HL-60/S4 (cell line): ENCODE measurements at regions not wholly inside any gene's neighbourhood (a gene's known extent, or its start where the extent isn't known, plus 50 kb on each side); places are given as distances from the start of the nearest gene placed in this dataset.

Experiments used
- in situ Hi-C: fragments of 300-500 bp; cut with MboI; formaldehyde crosslinking; loops from 2 replicates; pipeline ENCODE4 v1.14.3; 2022; ENCODE audit warnings: low sequenced_read_pairs

DNA sequence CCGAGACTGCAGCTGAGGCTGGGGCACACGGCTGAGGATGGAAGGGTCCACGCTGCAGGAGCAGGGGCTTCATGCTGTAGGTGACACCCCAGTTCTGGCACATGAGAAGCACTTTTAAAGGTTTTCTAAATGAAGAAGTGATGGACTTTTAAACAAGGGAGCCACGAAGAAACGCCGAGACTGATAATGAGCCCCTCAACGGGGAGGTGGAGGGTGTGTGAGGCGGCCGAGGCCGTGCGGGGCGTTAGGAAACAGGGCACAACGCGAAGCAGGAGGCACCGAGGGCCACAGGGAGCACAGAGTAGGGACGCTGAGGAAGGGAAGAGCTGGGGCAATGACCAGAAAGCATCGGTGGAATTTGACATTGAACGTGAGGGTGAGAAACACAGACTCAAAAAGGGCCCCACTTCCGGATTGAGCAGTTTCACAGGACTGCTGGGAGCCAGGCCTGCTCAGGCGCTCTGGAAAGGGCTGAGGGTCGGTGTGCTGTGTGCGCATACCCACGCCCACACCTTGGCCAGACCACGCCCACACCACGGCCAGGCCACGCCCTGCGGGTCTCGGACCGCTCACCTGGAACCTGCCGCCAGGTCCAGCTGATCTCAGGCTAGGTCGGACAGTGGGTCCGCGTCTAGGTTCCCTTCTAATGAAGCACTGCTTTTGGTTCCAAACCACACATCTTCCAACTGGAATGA is 115.7 kb downstream of the GYPC start:
- in situ Hi-C loops: loop anchor here (25.0 kb wide), 1 partner anchor 234 kb away; no protein-coding TSS in a partner anchor

DNA sequence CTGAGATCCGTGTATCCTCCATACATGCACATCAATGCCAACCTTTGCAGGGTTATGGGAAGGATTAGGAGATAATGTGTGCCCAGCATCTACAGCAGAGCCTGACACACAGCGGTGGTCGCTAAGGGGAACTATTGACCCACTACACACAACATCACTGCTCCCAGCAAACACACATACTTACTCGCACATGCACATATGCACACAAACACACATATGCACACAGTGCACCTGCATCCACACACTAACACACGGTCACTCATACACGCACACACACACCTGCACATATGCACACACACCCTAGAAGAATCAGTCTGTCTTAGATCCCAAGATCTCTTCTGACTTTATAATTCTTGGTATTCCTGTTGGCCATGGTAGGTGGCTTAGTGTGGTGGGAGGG is 118.3 kb downstream of the GYPC start:
- in situ Hi-C loops: loop anchor here (25.0 kb wide), 1 partner anchor 237 kb away; no protein-coding TSS in a partner anchor

DNA sequence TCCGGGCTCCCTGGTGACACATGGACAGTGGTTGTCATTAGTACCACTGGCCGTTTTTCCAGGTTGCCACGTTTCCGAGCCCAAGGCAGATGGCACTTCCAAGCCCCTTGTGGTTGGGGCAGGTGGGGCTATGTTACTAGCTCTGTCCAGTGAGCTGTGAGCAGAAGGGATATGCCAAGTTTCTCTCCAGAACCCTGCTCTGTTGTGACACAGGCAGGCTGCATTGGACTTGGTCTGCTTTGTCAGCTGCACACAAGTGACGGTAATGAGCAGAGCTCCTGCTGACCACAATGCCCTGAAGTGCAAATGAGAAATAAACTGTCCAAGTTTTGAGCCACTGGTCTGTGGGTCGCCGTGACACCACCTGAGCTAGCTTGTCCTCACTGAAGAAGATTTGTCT is 118.8 kb downstream of the GYPC start:
- in situ Hi-C loops: loop anchor here (25.0 kb wide), 1 partner anchor 237 kb away; no protein-coding TSS in a partner anchor

DNA sequence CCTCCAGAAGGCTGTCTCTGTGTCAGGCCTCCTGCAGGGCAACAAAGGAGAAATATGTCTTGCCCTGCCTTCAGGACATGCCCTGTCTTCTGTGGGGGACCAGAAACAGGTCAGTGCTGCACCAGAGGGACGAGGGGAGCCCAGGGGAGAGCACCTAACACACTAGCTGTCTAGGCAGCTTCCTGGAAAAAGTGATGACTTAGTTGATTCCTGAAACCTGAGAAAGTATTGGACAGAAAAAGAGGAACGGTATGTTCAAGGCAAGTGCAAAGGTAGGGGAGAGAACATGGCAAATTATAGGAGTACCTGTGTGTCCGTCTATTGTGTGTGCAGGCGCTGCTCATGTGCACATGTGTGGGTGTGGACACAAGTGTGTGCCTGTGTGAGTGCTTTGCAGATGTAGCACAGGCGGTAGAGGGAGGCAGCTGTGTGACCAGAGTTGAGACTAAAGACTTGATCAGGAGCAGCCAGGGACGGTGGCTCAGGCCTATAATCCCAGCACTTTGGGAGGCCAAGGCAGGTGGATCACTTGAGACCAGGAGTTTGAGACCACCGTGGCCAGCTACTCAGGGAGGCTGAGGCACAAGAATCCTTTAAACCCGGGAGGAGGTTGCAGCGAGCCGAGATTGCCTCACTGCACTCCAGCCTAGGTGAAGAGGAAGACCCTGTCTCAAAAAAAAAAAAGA is 119.5 kb downstream of the GYPC start:
- in situ Hi-C loops: no loop called here

DNA sequence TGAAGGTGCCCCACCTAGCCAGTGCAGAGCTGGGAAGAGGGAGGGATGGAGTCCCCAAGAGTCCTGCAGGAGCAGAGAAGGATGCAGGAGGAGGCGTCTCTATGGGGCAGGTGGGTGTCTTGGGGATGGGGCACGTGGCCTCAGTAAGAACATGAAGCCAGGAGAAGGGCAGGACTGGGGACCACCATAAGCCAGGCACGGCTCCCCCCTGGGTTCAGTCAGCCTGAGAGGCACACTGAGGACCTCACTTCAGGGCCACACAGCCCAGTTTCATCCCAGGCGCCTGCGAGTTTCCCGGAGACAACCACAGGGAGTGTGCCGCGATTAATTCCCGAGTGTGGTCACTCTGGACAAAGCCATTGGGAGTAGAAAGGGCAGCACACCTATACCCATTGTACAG is 120.3 kb downstream of the GYPC start:
- in situ Hi-C loops: no loop called here

DNA sequence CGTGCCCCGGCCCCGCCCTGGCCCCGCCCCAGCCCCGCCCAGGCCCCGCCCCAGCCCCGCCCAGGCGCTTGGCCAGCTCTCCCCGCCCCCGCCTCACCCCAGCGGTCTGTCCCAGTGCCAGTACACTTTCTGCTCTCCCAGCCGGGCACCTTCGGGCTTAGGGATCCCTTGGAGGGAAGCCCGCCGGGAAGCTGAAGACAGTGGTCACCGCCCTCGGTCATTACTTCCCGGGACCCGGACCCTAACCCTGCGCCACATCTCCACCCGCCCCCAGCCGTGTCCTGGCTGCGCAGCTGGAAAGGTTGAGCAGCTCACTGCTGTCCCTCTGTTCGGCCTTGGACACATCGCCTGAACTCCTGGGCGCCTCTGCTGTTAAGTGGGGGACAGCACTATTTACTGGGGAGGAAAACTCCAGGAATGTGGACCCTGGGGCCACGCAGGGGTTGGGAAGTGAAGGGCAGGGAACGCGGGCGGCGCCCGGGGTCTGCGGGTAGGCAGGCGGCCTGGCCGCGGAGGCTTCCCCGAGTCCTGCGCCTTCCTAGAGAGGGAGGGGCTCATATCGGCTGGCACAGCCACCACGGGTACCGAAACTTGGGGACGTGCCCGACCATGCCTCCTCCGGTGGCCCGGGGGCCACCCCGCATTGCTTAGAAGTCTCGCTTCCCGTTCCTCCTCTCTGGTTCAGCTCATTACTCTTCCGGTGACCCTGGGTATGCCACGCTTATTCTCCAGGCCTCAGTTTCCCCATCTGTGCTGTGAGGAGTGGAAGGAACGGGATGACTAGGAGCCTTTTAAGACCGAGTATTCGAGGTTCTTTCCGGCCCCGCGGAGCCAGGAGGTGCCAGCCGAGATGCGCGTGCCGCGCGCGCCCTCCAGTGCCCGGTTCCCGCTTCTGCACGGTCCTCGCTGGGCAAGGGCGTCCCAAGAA is 121.0 kb downstream of the GYPC start:
- in situ Hi-C loops: no loop called here

DNA sequence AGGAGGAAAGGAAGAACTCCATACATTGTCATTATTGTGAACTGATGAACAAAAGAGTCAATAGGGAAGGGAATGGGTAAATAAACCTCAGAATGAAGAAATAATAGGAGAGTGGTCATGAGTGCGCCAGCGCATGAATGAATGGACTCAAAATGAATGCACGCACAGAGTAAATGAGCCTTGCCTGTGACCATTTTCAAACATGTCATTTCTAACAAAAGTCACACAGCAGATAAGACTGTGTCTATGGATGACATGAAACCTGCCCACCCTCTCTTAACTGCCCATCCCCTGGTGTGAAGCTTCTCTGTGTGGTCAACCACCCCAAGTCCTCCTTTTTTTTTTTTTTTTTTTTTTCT is 121.1 kb upstream of the TEX51 start:
- in situ Hi-C loops: no loop called here

DNA sequence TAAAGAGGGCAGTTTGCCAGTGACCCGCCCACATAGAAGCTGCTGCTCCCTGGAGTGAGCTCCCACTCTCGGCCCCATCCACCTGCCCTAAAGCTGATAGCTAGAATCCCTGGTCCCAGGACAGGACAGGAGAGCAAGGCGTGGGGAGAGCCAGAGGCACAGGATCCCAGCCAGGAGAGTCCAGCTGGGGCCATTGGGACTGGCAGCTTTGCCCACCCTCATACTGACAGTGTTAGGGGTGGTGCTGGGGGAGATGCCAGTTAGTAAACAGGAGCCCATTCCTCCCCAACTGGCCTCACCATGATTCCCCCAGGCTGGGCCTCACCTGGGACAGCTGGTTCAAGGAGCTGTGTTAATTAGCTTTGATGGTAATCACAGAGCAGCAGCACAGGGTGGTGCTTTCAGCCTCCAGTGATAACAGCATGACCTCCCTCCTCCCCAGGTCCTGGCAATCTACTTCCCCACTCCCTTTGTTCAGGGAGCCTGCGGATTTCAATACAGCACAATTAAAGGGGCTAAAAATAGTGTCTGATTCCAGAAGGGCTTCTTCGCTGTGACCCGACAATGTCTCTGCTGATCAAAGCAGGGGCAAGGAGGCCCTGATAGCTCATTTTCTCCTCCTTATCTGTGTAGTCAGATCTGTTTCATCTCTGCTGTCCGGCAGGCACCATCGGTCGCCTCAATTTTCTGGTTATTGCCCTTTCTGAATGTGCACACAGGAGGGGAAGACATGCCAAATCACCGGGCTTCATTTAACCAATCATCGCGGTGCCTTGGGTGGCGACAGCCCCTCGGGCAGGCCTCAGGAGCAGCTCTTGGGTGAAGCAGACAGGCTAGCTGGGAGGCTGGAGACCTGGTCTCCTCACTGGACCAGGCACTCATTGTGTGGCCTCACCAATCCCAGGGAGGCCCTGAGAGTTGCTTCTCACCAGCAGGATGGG is 119.9 kb upstream of the TEX51 start:
- in situ Hi-C loops: no loop called here

DNA sequence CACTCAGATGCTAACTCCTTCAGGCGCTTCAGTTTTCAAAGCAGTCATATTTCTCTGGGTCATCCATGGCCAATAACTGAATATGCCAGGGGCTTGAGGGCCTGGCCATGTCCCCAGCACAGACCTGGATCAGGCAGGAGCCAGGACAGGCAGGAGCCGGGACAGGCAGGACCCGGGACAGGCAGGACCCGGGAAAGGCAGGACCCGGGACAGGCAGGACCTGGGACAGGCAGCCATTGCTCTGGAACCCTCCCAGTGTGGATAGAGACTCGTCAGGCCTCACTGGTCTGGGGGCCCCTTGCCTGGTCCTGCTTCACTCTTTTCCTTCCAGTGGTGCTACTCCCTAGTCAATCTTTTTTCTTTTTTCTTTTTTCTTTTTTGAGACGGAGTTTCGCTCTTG is 117.5 kb upstream of the TEX51 start:
- in situ Hi-C loops: no loop called here

DNA sequence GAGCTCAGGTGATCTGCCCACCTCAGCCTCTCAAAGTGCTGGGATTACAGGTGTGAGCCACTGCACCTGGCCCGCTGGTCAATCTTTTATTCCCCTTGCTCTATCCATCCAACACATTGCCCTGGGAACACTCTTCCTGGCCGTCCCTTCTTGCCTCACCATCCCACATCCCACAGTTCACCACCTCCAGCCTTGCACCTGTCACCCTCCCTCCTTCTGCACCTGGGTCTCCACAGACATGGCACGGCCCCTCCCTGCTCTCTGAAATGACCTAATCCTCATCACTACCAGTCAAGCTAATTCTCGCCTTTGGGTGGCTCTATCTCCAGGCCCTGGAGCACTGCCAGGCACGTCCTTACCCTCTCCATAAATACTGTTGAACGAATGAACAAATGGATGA is 116.9 kb upstream of the TEX51 start:
- in situ Hi-C loops: no loop called here

DNA sequence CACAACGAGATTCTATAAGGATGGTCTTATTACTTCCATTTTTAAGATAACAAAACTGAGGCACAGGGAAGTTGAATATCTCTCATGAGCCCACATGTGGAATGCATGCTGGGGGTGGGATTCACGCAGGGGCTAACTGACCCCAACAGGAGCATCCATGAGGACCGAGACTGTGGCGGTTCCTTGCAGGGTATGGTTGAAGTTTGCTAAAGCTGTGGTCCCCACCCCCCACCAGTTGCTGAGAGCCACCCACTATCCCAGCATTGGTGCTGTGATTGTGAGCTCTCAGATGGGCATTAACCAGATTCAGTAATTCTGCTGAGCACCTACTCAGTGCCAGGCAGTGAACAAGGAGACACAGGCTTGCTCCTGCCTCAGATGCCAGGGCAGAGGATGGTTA is 116.0 kb upstream of the TEX51 start:
- in situ Hi-C loops: no loop called here

DNA sequence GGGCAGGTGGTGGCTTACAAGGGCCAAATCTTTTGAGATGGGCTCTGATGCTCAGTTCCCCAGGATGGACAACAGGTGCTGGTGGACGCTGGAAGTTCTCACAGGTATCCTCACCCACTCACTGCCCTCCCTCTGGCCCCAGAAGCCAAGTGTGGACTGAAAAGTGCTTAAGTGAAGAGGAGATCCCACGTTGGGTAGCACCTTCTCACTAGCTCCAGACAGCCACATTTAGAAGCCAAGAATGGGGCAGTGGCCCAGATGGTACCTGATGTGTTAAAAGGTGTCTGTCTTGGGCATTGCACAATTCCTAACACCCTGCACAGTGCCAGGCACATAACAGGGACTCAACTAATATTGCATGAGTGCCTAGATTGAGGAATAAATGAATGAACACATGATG is 115.3 kb upstream of the TEX51 start:
- in situ Hi-C loops: no loop called here

DNA sequence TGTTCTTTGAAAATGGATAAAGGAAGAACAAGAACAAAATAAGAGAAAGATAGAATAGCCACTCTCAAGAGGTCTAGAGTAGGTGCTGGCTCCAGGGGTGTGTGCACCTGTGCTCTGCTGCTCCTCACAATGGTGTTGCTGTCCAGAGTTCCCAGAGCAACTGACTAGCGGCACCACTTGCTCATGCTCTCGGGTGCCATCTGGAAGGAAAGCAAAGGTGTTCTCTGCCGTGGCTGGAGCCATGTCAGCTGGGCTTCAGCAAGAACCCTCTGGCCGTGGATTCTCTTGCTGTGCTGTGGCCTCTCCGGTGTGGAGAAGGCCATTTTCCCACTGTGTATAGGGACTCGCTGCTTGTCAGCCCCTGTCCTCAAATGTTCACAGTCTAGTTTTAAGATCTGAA is 114.6 kb upstream of the TEX51 start:
- in situ Hi-C loops: no loop called here

DNA sequence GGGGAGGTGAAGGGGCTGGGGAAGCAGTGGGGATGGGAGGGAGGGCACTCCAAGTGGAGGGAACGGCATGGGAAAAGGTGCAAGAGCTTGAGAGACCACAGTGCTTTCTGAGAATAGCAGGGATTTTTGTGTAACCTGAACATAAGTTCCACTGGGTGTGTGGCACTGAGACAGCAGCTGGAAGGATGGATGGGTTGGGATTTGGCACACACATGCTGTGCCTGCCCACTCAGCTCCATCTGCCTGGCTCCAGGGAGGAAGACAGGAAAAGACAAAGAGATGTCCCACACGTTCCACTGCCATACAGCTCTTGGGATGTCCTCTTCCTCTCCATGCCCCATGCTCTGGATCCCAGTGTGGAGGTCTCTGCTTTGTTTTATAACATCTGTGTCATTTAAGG is 114.1 kb upstream of the TEX51 start:
- in situ Hi-C loops: no loop called here

DNA sequence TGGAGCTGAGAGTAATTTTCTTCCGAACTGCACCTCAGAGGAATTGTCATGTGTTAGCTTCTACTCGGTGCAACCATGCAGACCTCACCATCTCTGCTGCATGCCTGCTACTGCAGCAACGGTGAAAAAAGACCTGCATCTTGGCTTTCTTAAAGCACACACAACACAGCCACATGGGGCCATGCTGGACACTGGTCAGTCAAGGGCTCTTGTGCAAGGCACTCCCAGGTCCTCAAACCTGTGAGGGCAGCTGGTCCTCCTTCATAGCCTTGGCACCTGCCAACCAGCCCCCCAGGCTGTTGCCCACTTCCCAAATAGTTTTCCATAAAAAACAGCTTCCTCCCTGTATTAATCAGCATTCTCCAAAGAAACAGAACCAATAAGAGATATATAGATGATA is 113.5 kb upstream of the TEX51 start:
- in situ Hi-C loops: no loop called here

DNA sequence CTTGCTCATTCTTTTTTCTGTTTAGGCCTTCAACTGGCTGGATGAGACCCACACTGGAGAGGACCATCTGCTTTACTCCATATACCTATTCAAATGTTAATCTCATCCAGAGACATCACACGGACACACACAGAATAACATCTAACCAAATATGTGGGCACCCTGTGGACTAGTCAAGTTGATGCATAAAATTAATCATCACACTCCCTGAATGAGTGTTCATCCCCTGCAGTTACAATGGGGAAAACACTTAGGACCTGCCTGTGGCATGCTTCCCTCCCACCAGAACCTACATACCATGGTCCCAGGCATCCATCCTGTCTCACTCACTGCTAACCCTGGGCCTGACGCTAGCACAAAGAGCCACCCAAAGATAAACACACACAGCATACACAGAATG is 112.8 kb upstream of the TEX51 start:
- in situ Hi-C loops: no loop called here

DNA sequence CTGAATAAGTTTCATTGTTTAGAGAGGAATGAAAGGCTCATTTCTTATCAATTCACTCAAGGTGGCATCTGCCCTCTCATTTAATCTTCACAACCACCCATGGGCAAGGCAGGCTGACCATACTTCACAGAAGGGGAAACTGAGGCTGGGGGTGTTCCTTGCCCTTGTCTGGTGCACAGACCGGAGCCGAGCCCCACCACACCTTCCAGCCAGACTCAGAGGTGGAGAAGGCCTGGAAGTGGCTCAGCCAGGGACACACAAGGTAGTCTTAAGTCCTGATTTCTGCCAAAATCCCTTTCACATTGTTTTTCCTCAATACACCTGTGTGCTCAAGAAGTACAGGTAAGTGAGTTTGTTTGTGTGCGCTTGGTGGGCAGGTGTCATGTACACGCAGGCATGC is 111.9 kb upstream of the TEX51 start:
- in situ Hi-C loops: no loop called here

DNA sequence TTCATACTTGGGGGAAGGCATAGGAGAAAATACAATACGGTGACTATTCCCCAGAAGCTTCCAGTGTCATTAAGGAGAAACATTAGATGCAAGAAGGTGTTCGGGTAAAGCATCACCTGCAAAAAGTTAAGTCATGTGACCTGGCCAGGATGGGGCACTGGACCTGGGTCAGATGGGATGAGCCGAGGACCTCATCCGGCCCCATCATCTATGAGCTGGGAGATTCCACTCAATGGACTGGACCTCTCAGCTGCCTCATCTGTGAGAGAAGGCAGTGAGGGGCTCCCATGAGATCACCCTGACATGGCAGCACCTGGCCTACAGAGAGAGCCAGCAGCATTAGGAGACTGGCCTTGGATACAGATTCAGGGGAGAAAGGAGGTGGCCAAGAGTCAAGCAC is 111.4 kb upstream of the TEX51 start:
- in situ Hi-C loops: no loop called here

DNA sequence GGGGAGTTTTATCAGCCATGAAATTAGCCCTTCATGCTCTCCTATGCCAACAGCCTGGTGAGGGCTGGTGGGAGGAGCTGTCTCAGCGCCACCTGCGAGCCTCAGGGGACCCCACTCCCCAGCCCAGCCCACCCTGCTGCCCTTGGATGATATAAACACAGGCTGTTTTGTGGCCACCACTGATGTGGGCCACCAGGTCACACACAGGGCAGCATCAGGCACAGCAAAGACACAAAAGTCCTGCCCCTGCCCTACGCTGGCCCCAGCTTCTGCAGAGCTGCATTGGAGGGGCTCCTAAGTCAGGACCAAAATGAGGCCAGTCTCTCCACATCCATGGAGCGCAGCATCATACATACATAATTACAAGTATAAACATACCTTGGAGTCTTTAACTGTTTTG is 110.6 kb upstream of the TEX51 start:
- in situ Hi-C loops: no loop called here

DNA sequence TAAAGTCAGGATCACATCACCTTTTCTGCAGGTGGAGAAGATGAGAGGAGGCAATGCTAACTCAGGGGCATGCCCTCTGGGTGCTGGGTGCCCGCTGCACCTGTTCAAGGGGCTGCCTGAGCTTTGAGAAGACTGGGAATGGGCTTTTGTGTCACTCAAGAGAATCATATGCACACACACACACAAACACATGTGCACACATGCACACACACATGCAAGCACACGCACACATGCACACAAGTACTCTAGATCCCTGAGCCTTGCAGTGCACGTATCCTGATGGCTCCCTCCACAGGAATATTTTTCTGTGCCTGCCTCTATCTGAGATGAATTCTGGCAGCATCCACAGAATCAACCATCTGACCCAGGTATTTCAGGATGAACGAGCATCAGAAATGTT is 110.0 kb upstream of the TEX51 start:
- in situ Hi-C loops: no loop called here
